GM23338 (cell line): ENCODE measurements at regions not wholly inside any gene's neighbourhood (a gene's known extent, or its start where the extent isn't known, plus 50 kb on each side); places are given as distances from the start of the nearest gene placed in this dataset.

Experiments used
- ATAC-seq: fragments of 200-7000 bp; cut with Tn5 transposase; 3 replicates; pipeline ENCODE4 v1.9.1; 2020
- DNase-seq: peaks from one replicate; pipeline ENCODE4 v3.0.0-alpha.2; 2015; ENCODE audit warnings: low spot score
- H2AFZ ChIP-seq: fragments of 200-600 bp; sonication (generic); 2 replicates; pipeline ENCODE4 v1.8.0; 2016; ENCODE audit warnings: antibody characterized with exemption, mild to moderate bottlenecking, moderate library complexity
- H3F3A ChIP-seq: fragments of 200-600 bp; sonication (generic); replicated peaks from 2 replicates; pipeline ENCODE4 v1.8.0; 2017; ENCODE audit warnings: antibody characterized with exemption, mixed run types, low read depth
- H3K27ac ChIP-seq: fragments of 200-600 bp; sonication (generic); 2 replicates; pipeline ENCODE4 v1.6.1; 2016; ENCODE audit warnings: low read depth
- H3K27me3 ChIP-seq: fragments of 200-600 bp; sonication (generic); 2 replicates; pipeline ENCODE4 v1.8.0; 2016; ENCODE audit warnings: mild to moderate bottlenecking, mixed run types, moderate library complexity; ENCODE audit not compliant: insufficient read depth
- H3K36me3 ChIP-seq: fragments of 200-600 bp; sonication (generic); 2 replicates; pipeline ENCODE4 v1.8.0; 2016; ENCODE audit warnings: mild to moderate bottlenecking; ENCODE audit not compliant: insufficient read depth
- H3K4me1 ChIP-seq: fragments of 200-600 bp; sonication (generic); 2 replicates; pipeline ENCODE4 v1.8.0; 2016; ENCODE audit warnings: mild to moderate bottlenecking, moderate library complexity; ENCODE audit not compliant: insufficient read depth
- H3K4me2 ChIP-seq: fragments of 200-600 bp; sonication (generic); 2 replicates; pipeline ENCODE4 v1.7.1; 2017; ENCODE audit warnings: mixed run types
- H3K4me3 ChIP-seq: fragments of 200-600 bp; sonication (generic); 2 replicates; pipeline ENCODE4 v1.6.1; 2016; ENCODE audit warnings: mixed run types
- H3K79me2 ChIP-seq: fragments of 200-600 bp; sonication (generic); replicated peaks from 2 replicates; pipeline ENCODE4 v1.8.0; 2017; ENCODE audit warnings: mild to moderate bottlenecking; ENCODE audit not compliant: insufficient read depth
- H3K9me2 ChIP-seq: fragments of 200-600 bp; sonication (generic); 2 replicates; pipeline ENCODE4 v1.8.0; 2017; ENCODE audit not compliant: insufficient read depth
- H4K20me1 ChIP-seq: fragments of 200-600 bp; sonication (generic); replicated peaks from 2 replicates; pipeline ENCODE4 v1.8.0; 2017; ENCODE audit warnings: mild to moderate bottlenecking; ENCODE audit not compliant: insufficient read depth
- H3K27ac Mint-ChIP-seq: 2 replicates; pipeline ENCODE4 v1.8.0; 2020; ENCODE audit warnings: inconsistent platforms, mild to moderate bottlenecking, moderate library complexity, mixed read lengths
- H3K27me3 Mint-ChIP-seq: 3 replicates; pipeline ENCODE4 v1.8.0; 2022; ENCODE audit warnings: low read depth, mild to moderate bottlenecking, moderate library complexity, mixed read lengths, inconsistent platforms; ENCODE audit not compliant: insufficient read depth, poor library complexity
- H3K36me3 Mint-ChIP-seq: 3 replicates; pipeline ENCODE4 v1.8.0; 2021; ENCODE audit warnings: low read depth, mild to moderate bottlenecking, inconsistent platforms, moderate library complexity, mixed read lengths
- H3K4me1 Mint-ChIP-seq: 3 replicates; pipeline ENCODE4 v1.8.0; 2020; ENCODE audit warnings: mild to moderate bottlenecking, inconsistent platforms, mixed read lengths
- H3K4me3 Mint-ChIP-seq: 3 replicates; pipeline ENCODE4 v1.8.0; 2021; ENCODE audit warnings: moderate library complexity, mild to moderate bottlenecking, inconsistent platforms, mixed read lengths
- H3K9me3 Mint-ChIP-seq: 3 replicates; pipeline ENCODE4 v1.8.0; 2020; ENCODE audit warnings: moderate library complexity, mild to moderate bottlenecking, inconsistent platforms, mixed read lengths
- CREB1 ChIP-seq: fragments of 250-450 bp; sonication (Bioruptor Pico); IDR thresholded peaks from 2 replicates; pipeline ENCODE4 v1.5.0; 2020; ENCODE audit warnings: low read depth, mild to moderate bottlenecking, moderate library complexity
- CTCF ChIP-seq, 2 experiments: fragments of 200-600 bp in 1 of 2; sonication (generic) in 1 of 2; conservative IDR thresholded peaks; 2 replicates each; pipeline versions ENCODE4 v1.5.1 to v1.6.1; 2016 to 2017; ENCODE audit warnings: antibody characterized with exemption in 2 of 2, low read depth in 2 of 2, mild to moderate bottlenecking in 2 of 2, moderate library complexity in 1 of 2
- EZH2 ChIP-seq: fragments of 200-600 bp; sonication (generic); IDR thresholded peaks from one replicate; pipeline ENCODE4 v1.8.0; 2017; ENCODE audit warnings: antibody characterized with exemption, mild to moderate bottlenecking, low read depth; ENCODE audit not compliant: unreplicated experiment
- EZH2phosphoT487 ChIP-seq: fragments of 200-600 bp; sonication (generic); IDR thresholded peaks from one replicate; pipeline ENCODE4 v1.8.1; 2018; ENCODE audit warnings: antibody characterized with exemption; ENCODE audit not compliant: unreplicated experiment
- JUNB ChIP-seq: IDR thresholded peaks from one replicate; pipeline ENCODE4 v1.6.1; 2016; ENCODE audit warnings: antibody characterized with exemption; ENCODE audit not compliant: unreplicated experiment
- NANOG ChIP-seq: IDR thresholded peaks from 2 replicates; pipeline ENCODE4 v1.6.1; 2016; ENCODE audit warnings: antibody characterized with exemption, borderline replicate concordance
- POLR2AphosphoS5 ChIP-seq: IDR thresholded peaks from 2 replicates; pipeline ENCODE4 v1.6.1; 2016; ENCODE audit warnings: antibody characterized with exemption, low read depth
- REST ChIP-seq: IDR thresholded peaks from one replicate; pipeline ENCODE4 v1.6.1; 2018; ENCODE audit warnings: antibody characterized with exemption; ENCODE audit not compliant: unreplicated experiment
- STAT1 ChIP-seq: IDR thresholded peaks from one replicate; pipeline ENCODE4 v1.6.1; 2016; ENCODE audit warnings: antibody characterized with exemption; ENCODE audit not compliant: unreplicated experiment
- ZNF114 ChIP-seq: fragments of 250-450 bp; sonication (Bioruptor Pico); IDR thresholded peaks from 2 replicates; pipeline ENCODE4 v1.5.0; 2020; ENCODE audit warnings: mild to moderate bottlenecking, moderate library complexity
- ZNF331 ChIP-seq: fragments of 250-450 bp; sonication (Bioruptor Pico); IDR thresholded peaks from 2 replicates; pipeline ENCODE4 v1.5.0; 2020; ENCODE audit warnings: low read depth, mild to moderate bottlenecking, moderate library complexity
- TF ChIP-seq, protein P1 (sequence below): fragments of 250-450 bp; sonication (Bioruptor Pico); IDR thresholded peaks from 2 replicates; pipeline ENCODE4 v1.5.0; 2020; ENCODE audit warnings: mild to moderate bottlenecking, moderate library complexity
- TF ChIP-seq, protein P2 (sequence below): IDR thresholded peaks from 2 replicates; pipeline ENCODE4 v1.6.1; 2016; ENCODE audit warnings: antibody characterized with exemption

GRCh38 chr5:43873791-43874190 is 270.8 kb downstream of the NNT start:
- H3K36me3 ChIP-seq, result no peaks in the 10 kb centered on the region
- Mint-ChIP-seq H3K27ac (no peak overlapping the region), H3K36me3 (no peaks in the 10 kb centered on the region), H3K27me3 (peaks cover 2% of the 10 kb centered on the region), H3K4me3 (no peak overlapping the region), H3K9me3 (no peaks in the 10 kb centered on the region), H3K4me1 (no peaks in the 10 kb centered on the region)
- no peak overlapping the region for H3K4me2 ChIP-seq
- no peaks in the 10 kb centered on the region for H3K79me2 ChIP-seq
- ATAC-seq (no peak), DNase-seq (no peak)
- no peak overlapping the region for H3K4me3 ChIP-seq
- H3K9me2 ChIP-seq, result no peaks in the 10 kb centered on the region
- H3K27me3 ChIP-seq, result no peaks in the 10 kb centered on the region
- H3F3A ChIP-seq, result no peaks in the 10 kb centered on the region
- no peaks in the 10 kb centered on the region for H4K20me1 ChIP-seq
- H3K27ac ChIP-seq, result no peak overlapping the region
- TF ChIP-seq CTCF (conservative IDR thresholded peaks at IDR 0.05; ENCODE audit: low read depth in 2 of 2), result no peak
- TF ChIP-seq, protein P1, sequence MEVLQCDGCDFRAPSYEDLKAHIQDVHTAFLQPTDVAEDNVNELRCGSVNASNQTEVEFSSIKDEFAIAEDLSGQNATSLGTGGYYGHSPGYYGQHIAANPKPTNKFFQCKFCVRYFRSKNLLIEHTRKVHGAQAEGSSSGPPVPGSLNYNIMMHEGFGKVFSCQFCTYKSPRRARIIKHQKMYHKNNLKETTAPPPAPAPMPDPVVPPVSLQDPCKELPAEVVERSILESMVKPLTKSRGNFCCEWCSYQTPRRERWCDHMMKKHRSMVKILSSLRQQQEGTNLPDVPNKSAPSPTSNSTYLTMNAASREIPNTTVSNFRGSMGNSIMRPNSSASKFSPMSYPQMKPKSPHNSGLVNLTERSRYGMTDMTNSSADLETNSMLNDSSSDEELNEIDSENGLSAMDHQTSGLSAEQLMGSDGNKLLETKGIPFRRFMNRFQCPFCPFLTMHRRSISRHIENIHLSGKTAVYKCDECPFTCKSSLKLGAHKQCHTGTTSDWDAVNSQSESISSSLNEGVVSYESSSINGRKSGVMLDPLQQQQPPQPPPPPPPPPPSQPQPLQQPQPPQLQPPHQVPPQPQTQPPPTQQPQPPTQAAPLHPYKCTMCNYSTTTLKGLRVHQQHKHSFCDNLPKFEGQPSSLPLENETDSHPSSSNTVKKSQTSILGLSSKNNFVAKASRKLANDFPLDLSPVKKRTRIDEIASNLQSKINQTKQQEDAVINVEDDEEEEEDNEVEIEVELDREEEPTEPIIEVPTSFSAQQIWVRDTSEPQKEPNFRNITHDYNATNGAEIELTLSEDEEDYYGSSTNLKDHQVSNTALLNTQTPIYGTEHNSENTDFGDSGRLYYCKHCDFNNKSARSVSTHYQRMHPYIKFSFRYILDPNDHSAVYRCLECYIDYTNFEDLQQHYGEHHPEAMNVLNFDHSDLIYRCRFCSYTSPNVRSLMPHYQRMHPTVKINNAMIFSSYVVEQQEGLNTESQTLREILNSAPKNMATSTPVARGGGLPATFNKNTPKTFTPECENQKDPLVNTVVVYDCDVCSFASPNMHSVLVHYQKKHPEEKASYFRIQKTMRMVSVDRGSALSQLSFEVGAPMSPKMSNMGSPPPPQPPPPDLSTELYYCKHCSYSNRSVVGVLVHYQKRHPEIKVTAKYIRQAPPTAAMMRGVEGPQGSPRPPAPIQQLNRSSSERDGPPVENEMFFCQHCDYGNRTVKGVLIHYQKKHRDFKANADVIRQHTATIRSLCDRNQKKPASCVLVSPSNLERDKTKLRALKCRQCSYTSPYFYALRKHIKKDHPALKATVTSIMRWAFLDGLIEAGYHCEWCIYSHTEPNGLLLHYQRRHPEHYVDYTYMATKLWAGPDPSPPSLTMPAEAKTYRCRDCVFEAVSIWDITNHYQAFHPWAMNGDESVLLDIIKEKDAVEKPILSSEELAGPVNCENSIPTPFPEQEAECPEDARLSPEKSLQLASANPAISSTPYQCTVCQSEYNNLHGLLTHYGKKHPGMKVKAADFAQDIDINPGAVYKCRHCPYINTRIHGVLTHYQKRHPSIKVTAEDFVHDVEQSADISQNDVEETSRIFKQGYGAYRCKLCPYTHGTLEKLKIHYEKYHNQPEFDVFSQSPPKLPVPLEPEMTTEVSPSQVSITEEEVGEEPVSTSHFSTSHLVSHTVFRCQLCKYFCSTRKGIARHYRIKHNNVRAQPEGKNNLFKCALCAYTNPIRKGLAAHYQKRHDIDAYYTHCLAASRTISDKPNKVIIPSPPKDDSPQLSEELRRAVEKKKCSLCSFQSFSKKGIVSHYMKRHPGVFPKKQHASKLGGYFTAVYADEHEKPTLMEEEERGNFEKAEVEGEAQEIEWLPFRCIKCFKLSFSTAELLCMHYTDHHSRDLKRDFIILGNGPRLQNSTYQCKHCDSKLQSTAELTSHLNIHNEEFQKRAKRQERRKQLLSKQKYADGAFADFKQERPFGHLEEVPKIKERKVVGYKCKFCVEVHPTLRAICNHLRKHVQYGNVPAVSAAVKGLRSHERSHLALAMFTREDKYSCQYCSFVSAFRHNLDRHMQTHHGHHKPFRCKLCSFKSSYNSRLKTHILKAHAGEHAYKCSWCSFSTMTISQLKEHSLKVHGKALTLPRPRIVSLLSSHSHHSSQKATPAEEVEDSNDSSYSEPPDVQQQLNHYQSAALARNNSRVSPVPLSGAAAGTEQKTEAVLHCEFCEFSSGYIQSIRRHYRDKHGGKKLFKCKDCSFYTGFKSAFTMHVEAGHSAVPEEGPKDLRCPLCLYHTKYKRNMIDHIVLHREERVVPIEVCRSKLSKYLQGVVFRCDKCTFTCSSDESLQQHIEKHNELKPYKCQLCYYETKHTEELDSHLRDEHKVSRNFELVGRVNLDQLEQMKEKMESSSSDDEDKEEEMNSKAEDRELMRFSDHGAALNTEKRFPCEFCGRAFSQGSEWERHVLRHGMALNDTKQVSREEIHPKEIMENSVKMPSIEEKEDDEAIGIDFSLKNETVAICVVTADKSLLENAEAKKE (CRISPR knock-in tag), result no peak
- TF ChIP-seq CREB1 (CRISPR knock-in tag), result no peak
- no peak for TF ChIP-seq STAT1
- TF ChIP-seq JUNB, result no peak
- TF ChIP-seq ZNF331 (CRISPR knock-in tag), result no peak
- no peak for TF ChIP-seq ZNF114 (CRISPR knock-in tag)
- TF ChIP-seq EZH2phosphoT487, result no peak
- no peak for TF ChIP-seq EZH2
- TF ChIP-seq, protein P2, sequence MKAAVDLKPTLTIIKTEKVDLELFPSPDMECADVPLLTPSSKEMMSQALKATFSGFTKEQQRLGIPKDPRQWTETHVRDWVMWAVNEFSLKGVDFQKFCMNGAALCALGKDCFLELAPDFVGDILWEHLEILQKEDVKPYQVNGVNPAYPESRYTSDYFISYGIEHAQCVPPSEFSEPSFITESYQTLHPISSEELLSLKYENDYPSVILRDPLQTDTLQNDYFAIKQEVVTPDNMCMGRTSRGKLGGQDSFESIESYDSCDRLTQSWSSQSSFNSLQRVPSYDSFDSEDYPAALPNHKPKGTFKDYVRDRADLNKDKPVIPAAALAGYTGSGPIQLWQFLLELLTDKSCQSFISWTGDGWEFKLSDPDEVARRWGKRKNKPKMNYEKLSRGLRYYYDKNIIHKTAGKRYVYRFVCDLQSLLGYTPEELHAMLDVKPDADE, result no peak
- TF ChIP-seq REST, result no peak
- no peak for TF ChIP-seq POLR2AphosphoS5
- TF ChIP-seq NANOG, result no peak
- H2AFZ ChIP-seq, result no peak overlapping the region
- no peaks in the 10 kb centered on the region for H3K4me1 ChIP-seq
